T1000 (cell line): ENCODE measurements at regions not wholly inside any gene's neighbourhood (a gene's known extent, or its start where the extent isn't known, plus 50 kb on each side); places are given as distances from the start of the nearest gene placed in this dataset.

Source experiments
- DNase-seq: peaks from one replicate; lab custom pipeline; 2025; ENCODE audit warnings: mixed read lengths; lab: John Stamatoyannopoulos, UW

DNA sequence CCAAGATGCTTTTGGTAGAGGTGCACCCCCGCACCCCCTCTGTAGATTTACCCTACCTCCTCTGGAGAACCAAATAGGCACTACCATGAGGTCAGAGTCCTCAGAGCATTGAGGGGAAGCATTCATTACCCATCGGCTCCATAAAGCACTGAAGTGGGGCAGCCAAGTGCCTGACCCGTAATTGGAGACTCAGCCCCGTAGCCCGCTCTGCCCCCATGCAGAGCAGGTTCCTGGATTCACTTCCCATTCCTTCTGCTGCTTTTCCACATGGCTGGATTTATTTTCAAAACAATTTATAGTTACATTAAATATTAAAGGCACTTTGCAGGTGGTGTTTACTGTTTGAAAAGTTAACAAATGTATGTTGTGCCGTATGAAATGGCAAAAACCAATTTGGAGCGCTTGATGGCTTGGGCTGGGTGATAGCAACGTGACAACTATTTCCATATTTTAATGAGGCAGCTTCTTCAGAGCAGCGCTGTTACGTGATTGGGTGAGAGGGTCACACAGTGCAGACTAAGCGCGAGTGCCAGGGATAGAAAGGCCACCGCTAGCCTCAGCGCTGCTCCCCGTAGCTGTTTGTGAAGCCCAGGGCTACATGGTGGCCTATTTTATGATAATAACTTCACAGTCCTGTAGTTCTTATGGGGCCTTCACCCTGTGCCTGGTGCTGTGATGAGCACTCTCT, 373.8 kb upstream of the PROK2 start:
- DNase-seq: no peak

DNA sequence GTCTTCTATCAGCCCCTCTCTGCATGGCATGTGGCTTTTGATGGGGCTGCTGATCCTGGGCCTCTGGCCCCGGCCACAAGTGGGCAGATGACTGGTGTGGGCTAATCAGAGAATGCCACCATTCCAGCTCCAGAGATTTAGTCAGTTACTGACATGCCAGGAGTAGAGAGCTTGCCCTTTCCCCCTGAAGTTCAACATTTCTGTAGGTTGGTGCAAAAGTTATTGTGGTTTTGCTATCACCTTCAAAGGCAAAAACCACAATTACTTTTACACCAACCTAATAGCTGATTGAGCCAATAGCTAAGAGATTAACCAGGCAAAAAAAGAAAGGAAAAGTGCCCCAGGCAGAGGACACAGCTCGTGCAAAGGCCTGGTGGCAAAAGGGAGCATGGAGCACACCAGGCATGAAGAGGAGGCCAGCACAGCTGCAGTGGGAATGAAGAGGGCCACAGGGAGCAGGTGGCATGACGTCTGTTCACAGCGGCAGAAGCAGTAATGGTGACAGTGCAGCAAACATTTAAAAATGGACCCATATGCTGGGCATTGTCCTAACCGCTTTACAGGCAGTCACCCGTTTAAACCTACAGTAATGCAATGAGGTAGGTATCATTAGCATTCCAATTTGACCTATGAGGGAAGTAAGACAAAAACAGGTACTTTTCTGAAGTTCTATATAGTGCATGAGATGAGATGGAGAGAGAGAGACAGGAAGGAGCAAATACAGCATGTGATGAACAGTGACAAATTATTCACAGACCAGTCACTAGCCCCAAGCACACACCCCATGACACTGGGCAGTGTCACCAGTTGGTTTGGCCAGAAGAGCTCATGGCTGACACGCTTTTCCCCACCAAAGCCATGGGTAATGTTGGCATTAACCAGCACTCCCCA, 373.0 kb upstream of the PROK2 start:
- no peak for DNase-seq

DNA sequence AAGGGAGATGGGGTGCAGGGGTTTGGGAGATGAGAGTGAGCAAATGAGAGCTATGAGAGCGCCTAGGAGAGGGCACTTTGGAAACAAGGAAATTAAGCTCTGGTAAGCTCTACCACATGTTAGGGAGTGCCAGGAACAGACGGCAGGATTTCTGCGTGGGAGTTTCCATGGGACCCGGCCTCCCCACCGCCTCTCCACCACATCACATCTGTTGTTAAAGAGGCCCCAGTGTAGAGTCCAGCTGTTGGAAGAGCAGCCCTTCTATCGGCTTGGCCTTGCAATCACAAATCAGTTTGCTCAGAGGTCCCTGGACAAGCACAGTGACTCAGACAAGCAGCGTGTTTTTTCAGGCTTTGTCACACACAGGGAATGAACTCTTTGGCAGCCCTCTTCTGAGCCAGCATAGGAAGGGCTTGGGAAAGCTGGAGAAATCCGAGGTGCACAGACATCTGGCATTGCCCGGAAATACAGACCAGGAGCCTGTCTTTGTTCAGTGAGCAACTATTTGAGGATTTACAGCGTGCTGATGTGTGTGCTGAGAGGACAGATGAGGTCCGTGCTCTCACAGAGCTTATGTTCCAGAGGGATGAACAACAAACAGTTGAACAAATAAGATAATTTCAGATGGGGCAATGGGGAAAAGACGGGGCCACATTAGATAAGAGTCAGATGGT, 370.6 kb upstream of the PROK2 start:
- peak; percentile 63 for DNase-seq

DNA sequence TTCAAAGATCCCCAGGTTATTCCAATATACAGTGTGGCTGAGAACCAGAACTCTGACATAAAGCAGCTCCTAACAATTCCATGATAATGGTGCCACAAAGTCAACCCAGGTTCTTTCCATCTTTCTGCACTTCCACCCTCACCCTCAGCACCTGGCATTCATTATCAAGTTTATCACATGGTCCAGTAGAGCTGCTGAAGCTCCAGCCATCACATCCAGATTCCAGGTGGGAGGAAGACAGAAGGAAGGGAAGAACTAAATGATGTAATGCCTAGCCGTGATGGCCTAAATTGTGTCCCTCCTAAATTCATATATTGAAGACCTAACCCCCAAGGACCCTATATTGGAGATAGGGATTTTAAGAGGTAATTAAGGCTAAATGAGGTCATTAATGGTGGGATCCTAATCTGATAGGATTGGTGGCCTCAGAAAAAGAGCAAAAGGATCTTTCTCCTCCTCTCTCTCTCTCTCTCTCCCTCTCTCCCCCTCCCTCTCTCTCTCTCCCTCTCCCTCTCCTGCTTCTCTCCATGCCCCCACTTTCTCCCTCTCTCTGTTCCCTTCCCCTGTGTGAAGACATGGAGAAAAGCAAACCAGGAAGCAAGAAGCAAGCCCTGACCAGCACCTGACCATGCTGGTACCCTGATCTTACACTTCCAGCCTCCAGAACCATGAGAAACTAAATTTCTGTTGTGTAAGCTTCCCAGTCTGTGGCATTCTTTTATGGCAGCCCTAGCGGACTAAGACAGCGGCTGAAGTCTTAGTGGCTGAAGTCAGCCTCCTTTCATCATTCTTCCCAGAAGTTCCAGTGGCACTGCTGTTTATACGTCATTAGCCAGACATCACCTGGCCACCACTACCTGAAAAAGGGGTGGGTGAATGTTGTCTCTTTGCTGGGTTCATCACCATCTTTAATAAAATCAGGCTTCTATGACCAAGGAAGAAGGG, 369.7 kb upstream of the PROK2 start:
- DNase-seq: no peak

DNA sequence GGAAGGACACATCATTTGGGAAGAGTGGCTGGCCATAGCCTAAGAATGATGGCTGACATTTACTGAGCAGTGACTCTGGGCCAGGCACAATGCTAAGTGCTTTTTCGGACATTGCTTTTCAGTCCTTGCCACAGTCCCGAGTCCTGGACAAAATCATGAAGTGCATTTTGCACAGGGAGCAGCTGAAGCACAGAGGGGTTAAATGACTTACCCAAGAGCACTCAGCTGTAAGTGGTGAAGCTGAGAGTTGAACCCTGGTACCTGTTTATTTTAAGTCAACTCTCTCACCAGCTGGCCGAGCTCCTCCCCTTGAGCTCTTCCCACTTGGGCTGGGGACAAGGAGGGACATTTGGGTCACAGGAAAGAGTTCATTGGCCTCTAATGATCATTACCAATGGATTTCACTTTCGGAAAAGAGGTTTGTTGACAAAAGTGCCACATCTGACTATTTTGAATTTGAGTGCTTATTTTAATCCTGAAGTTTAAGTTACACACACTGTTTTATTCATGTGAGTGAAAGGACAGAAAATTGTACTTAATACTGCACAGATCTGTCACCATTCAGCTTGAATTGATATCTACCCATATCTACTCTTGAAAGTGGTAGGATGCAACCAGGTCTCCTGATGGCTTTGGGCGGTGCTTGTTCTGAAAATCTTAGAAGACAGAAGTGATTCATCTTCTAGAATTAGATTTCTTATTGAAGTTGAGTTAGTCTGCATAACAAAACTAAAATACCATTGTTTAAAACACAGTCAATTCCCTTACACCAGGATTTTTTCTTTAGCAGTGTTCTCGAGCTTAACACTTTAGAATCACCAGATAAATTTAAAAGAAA, 368.7 kb upstream of the PROK2 start:
- no peak for DNase-seq

DNA sequence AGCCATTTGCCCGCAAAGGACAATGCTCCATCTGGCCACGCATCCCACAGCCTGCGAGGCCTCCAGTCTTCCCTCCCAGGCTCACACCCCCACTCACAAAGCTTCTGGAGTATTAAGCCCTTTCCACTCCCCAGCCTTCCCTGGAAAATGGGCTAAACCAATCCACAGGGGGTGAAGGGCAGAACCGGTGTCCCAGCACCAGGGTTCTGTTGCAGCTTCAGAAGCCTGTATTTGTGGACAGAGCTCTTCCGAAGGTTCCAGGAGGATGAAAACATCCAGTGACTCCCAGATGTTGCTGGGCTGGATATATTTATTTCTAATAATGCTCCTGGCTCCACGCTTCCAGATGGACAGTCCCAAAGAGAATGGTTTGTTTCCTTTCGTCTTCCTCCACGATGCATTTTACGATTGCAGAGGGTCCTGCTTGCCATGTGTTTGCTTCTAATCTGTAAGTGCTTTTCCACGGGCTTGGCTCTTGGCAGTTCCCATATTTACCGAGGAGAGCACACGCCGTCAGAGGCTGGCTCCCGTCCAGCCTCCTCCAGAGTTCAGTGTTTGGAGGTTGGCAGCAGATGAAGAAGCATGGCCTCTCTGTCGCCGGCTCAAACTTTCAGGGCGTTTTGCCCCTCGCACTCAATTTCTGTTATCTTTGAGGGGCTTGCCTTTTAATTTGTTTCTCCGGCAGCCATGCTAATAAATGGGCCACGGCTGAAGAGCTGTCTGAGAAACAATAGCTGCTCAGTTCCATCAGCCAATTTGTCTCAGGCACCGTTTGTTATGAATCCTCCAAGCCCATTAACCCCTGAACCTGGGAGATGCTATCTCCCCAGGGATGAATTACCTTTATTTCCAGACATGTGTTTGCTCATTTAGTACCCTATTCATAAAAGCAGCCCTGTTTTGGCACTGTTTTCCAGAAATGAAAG, 367.9 kb upstream of the PROK2 start:
- DNase-seq: no peak

DNA sequence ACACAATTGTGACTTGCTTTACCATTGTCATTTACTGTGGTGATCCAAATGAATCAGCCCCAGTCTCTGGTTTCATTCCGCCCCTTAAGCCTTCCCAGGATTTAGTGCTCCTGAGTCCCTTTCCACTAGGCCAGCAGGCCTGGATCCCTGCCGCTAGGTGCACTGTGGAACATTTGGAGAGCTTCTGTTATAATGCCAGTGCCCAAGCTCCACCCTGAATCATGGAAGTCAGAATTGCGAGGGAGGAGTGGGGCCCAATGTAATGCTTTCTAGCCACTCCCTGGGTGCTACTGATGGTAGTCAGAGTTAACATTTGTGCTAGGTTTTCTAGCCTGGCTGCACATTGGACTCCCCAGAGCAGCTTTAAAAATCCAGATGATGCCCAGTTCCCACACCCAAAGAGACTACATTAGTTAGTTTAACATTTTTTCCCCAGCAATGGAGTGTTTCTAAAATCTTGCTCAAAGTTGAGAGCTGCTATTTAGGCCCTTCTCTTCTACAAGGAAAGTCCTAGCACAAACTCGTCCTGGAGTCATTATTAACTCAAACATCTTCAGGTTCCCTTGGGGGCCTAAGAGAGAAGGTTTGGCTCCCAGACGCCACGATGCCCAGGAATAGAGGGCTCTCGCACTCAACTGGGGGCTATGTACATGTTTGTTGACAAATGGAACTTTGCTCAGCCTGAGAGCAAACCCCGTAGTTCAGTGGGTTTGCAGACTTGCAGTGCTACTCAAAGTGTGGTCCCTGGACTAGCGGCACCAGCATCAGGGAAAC, 366.7 kb upstream of the PROK2 start:
- no peak for DNase-seq

DNA sequence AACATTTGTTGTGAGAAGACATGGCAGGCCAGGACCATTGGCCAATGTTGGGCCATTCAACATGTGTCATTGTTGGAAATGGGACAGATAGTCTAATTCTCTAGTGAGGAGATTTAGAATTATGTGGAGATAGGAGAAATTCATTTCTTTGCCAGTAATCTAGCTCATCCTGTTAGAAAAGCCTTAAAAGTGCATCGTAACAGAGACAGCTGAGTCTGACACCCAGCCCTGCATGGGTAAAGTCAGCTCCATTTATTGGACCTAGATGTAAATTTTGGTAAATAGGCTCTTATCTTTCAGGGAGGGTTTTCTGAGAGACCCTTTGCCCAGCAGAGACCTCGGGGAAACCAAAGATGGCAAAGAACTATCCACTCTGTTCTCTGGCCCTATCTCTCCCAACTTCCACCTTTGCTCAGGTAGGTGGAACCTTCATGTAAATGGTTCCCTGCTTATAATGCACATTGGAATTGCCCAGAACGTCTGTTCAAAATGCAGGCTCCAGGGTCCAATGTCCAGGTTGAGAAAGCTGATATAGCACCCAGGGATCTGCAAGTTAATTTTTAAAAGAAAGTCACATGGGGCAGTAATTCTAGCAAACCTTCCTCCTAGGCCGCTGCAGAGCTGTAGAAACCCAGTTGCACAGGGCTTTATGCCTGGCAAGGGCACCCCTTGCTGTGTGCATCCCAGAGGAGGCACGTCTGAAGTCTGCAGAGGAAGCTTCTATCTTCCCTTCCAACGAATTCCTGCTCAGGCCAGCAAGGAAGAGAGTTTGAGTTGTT, 365.9 kb upstream of the PROK2 start:
- no peak for DNase-seq

DNA sequence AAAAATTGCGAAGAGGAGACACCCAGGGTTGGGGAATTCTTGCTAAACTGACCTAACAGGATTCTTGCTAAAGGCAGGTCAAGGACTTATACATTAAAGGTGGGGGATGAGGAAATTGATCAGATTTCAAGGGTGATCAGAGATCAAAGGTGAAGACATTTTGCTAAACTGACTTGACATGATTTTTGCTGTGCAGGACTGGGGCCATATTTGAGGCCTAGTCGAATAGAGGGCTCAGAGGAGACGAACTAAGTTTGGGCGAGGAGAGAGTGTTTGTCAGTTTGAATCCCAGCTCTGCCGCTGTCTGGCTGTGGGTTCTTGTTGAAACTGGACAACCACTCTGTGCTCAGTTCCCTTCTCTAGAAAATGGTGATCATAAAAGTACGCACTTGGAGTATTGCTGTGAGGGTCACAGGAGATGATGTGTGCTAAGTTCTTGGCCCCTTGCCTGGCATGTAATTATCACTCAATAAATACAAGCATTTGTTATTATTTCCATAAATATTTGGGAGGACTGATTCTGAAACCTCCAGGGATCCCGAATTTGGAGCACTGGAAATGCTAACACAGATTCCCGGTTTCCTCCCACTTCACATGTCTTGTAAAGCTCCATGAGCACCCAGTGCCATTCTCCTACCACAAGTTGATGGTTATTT, 364.8 kb upstream of the PROK2 start:
- DNase-seq: no peak

DNA sequence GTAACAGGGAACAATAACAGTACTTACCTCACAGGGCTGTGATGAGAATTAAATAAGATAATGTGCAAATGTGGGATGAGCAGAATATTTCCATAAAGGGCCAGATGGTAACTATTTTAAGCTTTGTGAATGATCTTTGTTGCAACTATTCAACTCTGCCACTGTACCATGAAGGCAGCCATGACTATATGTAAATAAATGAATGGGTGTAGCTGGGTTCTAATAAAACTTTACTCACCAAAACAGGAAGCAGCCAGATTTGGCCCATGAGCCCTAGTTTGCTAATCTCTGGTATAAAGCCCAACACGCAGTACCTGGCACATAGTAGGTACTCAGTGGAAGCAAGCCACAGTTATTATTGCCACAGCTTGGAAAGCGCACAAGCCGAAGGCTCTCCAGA, 362.7 kb upstream of the PROK2 start:
- no peak for DNase-seq

DNA sequence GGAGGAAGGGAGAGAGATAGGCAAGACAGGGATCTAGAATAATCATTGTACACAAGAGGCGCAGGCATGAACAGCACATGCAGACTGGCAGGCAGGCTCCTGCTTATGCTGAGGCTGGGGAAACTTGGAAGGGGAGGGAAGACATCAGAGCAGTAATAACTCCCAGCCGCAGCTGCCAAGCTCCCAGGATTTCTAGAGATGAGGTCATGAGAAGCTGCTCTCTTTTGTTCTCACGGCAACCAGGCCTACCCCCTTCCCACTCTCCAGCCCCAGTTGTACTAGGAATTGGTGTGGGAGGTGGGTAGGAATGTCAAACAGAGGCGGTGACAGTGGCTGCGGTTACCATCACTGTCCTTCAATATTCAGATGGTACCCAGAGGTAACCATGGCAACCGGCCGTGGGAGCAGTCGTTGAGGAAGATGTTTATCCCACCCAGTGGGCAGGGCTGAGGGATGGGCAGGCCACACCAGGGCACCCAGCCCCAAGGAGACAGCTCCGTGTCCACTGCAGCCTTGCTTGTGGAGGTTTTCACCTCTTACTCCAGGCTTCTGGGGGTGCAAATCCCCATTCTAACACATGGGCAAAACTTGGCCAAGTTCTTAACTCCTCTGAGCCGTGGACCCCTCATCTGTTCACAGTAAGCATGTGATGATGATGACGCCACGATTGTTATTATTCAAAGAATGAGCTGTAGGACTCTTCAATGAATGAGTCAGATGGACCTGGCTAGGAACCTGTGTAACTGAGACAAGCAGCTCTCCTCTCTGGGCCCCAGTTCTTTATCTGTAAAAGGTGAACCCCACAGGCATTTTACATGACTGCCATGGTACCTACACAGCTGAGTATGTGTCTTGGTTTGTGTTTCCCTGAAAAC, 360.8 kb upstream of the PROK2 start:
- no peak for DNase-seq

DNA sequence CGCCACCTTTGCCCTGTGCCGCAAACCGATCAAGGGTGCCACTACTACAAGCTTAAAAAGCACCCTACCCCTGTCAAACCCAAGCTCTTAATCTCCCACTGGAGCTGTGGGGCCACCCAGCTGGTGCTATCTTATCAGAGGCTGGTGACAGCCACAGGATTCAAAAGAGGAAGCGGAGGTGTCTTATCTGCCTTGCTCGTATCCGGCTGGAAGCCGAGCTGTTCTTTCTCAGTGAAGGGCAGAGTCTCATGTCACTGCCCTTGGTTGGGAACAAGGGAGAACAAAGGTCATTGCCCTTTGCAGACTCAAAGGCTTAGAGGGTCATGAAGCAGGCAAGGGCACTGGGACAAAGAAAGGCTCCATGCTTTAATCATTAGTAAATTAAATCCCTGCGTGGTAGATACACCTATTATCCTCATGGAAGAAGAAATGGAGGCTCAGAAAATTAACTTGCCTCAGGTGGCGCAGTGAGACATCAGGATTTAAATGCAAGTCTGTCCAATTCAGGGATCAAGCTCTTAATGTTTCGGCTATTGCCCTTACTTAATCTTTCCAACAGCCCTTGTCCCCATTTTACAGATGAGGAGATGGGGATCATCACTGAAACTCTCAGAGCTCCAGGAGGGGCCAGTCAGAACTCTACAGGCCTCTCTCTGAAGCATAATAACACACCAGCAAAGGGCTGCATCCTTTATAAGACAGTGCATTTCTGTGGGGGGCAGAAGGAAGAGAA, 360.0 kb upstream of the PROK2 start:
- DNase-seq: no peak

DNA sequence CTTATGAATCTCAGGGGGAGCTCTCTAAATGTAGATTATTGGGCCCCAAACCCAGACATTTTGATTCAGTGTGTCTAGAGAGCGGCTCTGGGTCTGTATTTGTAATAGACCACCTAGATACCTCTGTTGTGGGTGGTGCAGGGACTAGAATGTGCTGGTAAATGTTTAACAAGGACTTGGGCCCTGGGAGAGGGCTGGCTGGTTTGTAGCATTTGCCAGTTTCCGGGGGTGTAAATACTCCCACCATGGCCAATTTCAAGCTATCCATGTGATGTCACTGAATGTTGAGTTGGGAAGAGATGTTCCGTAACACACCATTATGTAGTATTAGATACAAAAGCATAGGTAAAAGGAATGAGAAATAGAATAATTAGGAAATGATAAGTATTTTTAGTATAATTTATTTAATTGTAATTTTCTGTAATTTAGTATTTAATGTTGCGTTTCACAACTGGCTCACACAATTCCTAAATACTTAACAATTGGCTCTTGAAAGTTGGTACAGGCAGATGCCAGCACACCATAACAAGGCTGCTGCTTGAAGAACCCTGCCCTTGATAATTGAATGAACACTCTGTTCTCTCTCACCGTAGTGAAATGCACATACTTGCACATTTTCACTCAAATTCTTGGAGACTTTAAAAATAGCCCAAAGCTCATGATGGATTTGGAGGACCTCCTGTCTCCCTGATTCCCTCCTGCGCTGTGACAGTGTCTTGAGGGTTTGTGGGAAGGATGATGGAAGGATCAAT, 359.2 kb upstream of the PROK2 start:
- DNase-seq: no peak

DNA sequence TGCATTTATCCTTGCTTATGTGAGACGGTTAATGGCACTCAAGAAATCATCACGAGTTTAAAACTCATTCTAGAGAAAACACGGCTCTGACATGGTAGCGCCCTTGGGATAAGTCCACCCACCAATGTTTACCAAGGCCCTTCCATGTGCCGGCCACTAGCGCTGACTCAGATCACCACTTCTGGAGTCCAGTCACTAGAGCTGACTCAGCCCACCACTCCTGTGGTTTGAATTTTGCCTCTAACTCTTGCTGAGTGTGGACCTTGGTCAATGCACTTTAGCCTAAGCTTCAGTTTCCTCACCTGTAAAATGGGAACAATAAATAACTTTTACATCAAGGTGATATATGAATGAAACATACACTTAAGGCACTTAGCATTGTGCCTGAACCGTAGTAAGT, 358.4 kb upstream of the PROK2 start:
- DNase-seq: peak; percentile 11

DNA sequence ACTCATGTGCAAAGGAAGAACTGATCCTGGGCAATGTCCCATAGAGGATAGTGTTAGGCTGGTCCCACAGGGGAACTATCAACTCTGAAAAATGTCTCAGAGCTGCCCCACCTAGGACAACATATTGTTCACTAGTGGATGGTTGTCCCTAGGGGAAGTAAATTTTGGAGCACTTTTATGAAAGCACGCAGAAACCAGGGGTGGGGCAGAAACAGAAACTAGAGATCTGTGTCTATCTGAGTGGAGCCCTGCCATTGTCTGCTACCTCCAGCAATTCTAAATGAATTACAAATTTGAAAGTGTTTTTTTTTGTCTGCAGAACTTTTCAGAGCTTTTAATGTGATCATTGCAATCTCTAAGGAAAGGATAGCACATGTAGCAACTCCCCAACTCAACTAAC, 357.1 kb upstream of the PROK2 start:
- no peak for DNase-seq
